ENCODE measurements at regions not wholly inside any gene's neighbourhood (a gene's known extent, or its start where the extent isn't known, plus 50 kb on each side); places are given as distances from the start of the nearest gene placed in this dataset.
"Not testable (repeated sequence)": the region's sequence is repeated elsewhere in the genome, so short reads cannot be mapped to it uniquely, and the experiment has no call there.

GRCh38 chr6:112665114-112665513 is 318.0 kb downstream of the RFPL4B start:
- no peak for DNase-seq (ENCODE audit: low spot score)
- in situ Hi-C loops (cut with MboI; ENCODE audit: low pct_unique_long_range_greater_than_20kb, low sequenced_read_pairs, unreplicated experiment), result no loop called here
- TF ChIP-seq CTCF (IDR thresholded peaks at IDR 0.05; ENCODE audit: extremely low read depth, insufficient read depth, missing control alignments), result no peak

- in situ Hi-C loops (cut with MboI; ENCODE audit: low pct_unique_long_range_greater_than_20kb, low sequenced_read_pairs, unreplicated experiment), result no loop called here
- no peak for TF ChIP-seq CTCF (IDR thresholded peaks at IDR 0.05; ENCODE audit: extremely low read depth, insufficient read depth, missing control alignments)
These were observed 318.7 kb downstream of the RFPL4B start for GRCh38 chr6:112665815-112666214.

GRCh38 chr6:112667427-112667826 is 320.3 kb downstream of the RFPL4B start:
- in situ Hi-C loops (cut with MboI; ENCODE audit: low pct_unique_long_range_greater_than_20kb, low sequenced_read_pairs, unreplicated experiment), result no loop called here
- DNase-seq (ENCODE audit: low spot score), result no peak
- no peak for TF ChIP-seq CTCF (IDR thresholded peaks at IDR 0.05; ENCODE audit: extremely low read depth, insufficient read depth, missing control alignments)

More at GRCh38 chr6:112665815-112666214, 318.7 kb downstream of the RFPL4B start:
- no peak for DNase-seq (ENCODE audit: low spot score)

- in situ Hi-C loops (cut with MboI; ENCODE audit: low pct_unique_long_range_greater_than_20kb, low sequenced_read_pairs, unreplicated experiment), result no loop called here
- no peak for TF ChIP-seq CTCF (IDR thresholded peaks at IDR 0.05; ENCODE audit: extremely low read depth, insufficient read depth, missing control alignments)
- DNase-seq (ENCODE audit: low spot score), result no peak
These were observed 333.0 kb downstream of the RFPL4B start for GRCh38 chr6:112680091-112680490.

- in situ Hi-C loops (cut with MboI; ENCODE audit: low pct_unique_long_range_greater_than_20kb, low sequenced_read_pairs, unreplicated experiment), result no loop called here
- no peak for DNase-seq (ENCODE audit: low spot score)
- no peak for TF ChIP-seq CTCF (IDR thresholded peaks at IDR 0.05; ENCODE audit: extremely low read depth, insufficient read depth, missing control alignments)
These were observed 334.9 kb downstream of the RFPL4B start for GRCh38 chr6:112682071-112682470.

- no peak for DNase-seq (ENCODE audit: low spot score)
- no peak for TF ChIP-seq CTCF (IDR thresholded peaks at IDR 0.05; ENCODE audit: extremely low read depth, insufficient read depth, missing control alignments)
- in situ Hi-C loops (cut with MboI; ENCODE audit: low pct_unique_long_range_greater_than_20kb, low sequenced_read_pairs, unreplicated experiment), result no loop called here
These were observed 336.0 kb downstream of the RFPL4B start for GRCh38 chr6:112683106-112683505.

GRCh38 chr6:112683926-112684325 is 336.8 kb downstream of the RFPL4B start:
- in situ Hi-C loops (cut with MboI; ENCODE audit: low pct_unique_long_range_greater_than_20kb, low sequenced_read_pairs, unreplicated experiment), result no loop called here
- TF ChIP-seq CTCF (IDR thresholded peaks at IDR 0.05; ENCODE audit: extremely low read depth, insufficient read depth, missing control alignments), result no peak
- no peak for DNase-seq (ENCODE audit: low spot score)

GRCh38 chr6:112685521-112686220 is 338.5 kb downstream of the RFPL4B start:
- DNase-seq (ENCODE audit: low spot score); in situ Hi-C loops (cut with MboI; ENCODE audit: low pct_unique_long_range_greater_than_20kb, low sequenced_read_pairs, unreplicated experiment): not testable (repeated sequence)

GRCh38 chr6:112688487-112689165 is 341.5 kb downstream of the RFPL4B start:
- in situ Hi-C loops (cut with MboI; ENCODE audit: low pct_unique_long_range_greater_than_20kb, low sequenced_read_pairs, unreplicated experiment); DNase-seq (ENCODE audit: low spot score): not testable (repeated sequence)
